Gastroesophageal sphincter (tissue), 4 donors: ENCODE measurements at regions not wholly inside any gene's neighbourhood (a gene's known extent, or its start where the extent isn't known, plus 50 kb on each side); places are given as distances from the start of the nearest gene placed in this dataset.
"Not testable (repeated sequence)": the region's sequence is repeated elsewhere in the genome, so short reads cannot be mapped to it uniquely, and the experiment has no call there.

Source experiments
- ATAC-seq: fragments of 150-250 bp; one replicate; pipeline ENCODE4 v1.9.1; 2016; ENCODE audit warnings: mild to moderate bottlenecking, moderate library complexity
- H3K27ac ChIP-seq, 4 donors: fragments of 200-600 bp; sonication (generic) in 3 of 4; 1 replicate in 3 of 4; 2 replicates in 1 of 4; pipeline ENCODE4 v1.5.1; 2016 to 2019
- H3K27me3 ChIP-seq: fragments of 200-600 bp; sonication (generic); one replicate; pipeline ENCODE4 v1.5.1; 2019
- H3K36me3 ChIP-seq, 2 donors: fragments of 200-600 bp; sonication (generic); one replicate each; pipeline ENCODE4 v1.5.1; 2019; ENCODE audit warnings: control low read depth in 1 of 2
- H3K4me1 ChIP-seq, 3 donors: fragments of 200-600 bp; sonication (generic); 1 replicate in 2 of 3; 2 replicates in 1 of 3; pipeline ENCODE4 v1.5.1; 2016 to 2019; ENCODE audit warnings: control low read depth in 2 of 3
- H3K4me3 ChIP-seq, 2 donors: fragments of 200-600 bp; sonication (generic); one replicate each; pipeline ENCODE4 v1.5.1; 2019; ENCODE audit warnings: mild to moderate bottlenecking in 1 of 2, moderate library complexity in 1 of 2
- H3K9me3 ChIP-seq, 3 donors: fragments of 200-600 bp; sonication (generic); one replicate each; pipeline ENCODE4 v1.5.1; 2017 to 2019; ENCODE audit warnings: control low read depth in 2 of 3
- EP300 ChIP-seq: sonication (generic); formaldehyde crosslinking; IDR thresholded peaks from one replicate; pipeline ENCODE4 v1.6.1; 2017; ENCODE audit warnings: antibody characterized with exemption, mild to moderate bottlenecking
- POLR2A ChIP-seq, 2 donors: fragments of 450-650 bp; IDR thresholded peaks; one replicate each; pipeline ENCODE4 v1.6.1; 2017; ENCODE audit warnings: antibody characterized with exemption in 2 of 2, mild to moderate bottlenecking in 2 of 2, moderate library complexity in 1 of 2
- POLR2AphosphoS5 ChIP-seq: sonication (generic); formaldehyde crosslinking; IDR thresholded peaks from one replicate; pipeline ENCODE4 v1.6.1; 2017; ENCODE audit warnings: antibody characterized with exemption
- WGBS, 2 donors: methylation state at CpG; one replicate each; pipeline ENCODE4 v1.1.5; 2018; ENCODE audit warnings: low coverage in 1 of 2; 5-methylcytosine and 5-hydroxymethylcytosine counted together
- TF ChIP-seq, protein P1 (sequence below), 4 experiments: fragments of 200-600 bp in 2 of 4; fragments of 450-650 bp in 2 of 4; sonication (generic) in 1 of 4; IDR thresholded peaks; one replicate each; pipeline ENCODE4 v1.5.1; 2017 to 2019; ENCODE audit warnings: antibody characterized with exemption in 4 of 4, mild to moderate bottlenecking in 2 of 4, moderate library complexity in 2 of 4

DNA sequence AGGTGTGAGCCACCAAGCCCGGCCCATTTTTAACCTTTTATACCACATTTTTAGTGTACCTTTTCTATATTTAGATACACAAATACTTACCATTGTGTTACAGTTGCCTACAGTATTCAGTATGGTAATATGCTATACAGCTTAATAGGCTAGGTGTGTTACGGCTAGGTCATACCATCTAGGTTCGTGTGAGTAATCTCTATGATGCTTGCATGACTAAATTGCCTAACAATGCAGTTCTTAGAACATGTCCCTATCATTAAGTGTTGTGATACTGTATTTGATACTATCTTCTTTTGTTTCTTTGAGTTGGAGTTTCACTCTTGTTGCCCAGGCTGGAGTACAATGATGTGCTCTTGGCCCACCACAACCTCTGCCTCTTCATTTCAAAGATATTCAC is 387.7 kb upstream of the SASH1 start:
- Histone ChIP-seq H3K4me1 (peaks cover 0 to 10% (median 0%) of the 10 kb centered on the region in 3 donors), H3K36me3 (no peaks in the 10 kb centered on the region), H3K27ac (no peak overlapping the region), H3K9me3 (no peaks in the 10 kb centered on the region), H3K27me3 (no peaks in the 10 kb centered on the region), H3K4me3 (no peak overlapping the region)
- WGBS, 2 donors = 94 to 100% methylated on average over 3 of the region's 3 CpGs
- ATAC-seq = no peak
- TF ChIP-seq, protein P1, sequence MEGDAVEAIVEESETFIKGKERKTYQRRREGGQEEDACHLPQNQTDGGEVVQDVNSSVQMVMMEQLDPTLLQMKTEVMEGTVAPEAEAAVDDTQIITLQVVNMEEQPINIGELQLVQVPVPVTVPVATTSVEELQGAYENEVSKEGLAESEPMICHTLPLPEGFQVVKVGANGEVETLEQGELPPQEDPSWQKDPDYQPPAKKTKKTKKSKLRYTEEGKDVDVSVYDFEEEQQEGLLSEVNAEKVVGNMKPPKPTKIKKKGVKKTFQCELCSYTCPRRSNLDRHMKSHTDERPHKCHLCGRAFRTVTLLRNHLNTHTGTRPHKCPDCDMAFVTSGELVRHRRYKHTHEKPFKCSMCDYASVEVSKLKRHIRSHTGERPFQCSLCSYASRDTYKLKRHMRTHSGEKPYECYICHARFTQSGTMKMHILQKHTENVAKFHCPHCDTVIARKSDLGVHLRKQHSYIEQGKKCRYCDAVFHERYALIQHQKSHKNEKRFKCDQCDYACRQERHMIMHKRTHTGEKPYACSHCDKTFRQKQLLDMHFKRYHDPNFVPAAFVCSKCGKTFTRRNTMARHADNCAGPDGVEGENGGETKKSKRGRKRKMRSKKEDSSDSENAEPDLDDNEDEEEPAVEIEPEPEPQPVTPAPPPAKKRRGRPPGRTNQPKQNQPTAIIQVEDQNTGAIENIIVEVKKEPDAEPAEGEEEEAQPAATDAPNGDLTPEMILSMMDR (IDR thresholded peaks at IDR 0.05) = no peak
- TF ChIP-seq POLR2A (IDR thresholded peaks at IDR 0.05) = no peak
- no peak for TF ChIP-seq EP300
- no peak for TF ChIP-seq POLR2AphosphoS5

DNA sequence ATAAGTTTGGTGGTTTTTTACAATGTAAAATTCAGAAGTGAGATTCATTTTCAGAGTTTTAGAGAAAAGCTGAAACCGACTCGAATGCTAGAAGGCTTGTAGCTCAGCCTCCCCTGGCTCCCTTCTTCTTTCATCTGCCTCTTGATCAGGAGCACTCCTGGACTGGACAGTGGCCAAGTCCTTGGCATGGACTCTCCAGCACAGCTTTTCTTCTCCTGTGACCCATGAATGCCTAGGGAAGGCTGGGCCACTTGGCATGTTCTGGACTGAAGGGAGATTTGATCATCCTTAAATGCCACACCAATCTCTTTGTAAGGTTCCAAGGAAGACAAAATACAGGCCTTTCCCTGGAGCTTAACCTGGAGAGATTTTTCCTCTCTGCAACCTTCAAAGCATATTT is 384.0 kb upstream of the SASH1 start:
- H3K27me3 ChIP-seq = no peaks in the 10 kb centered on the region
- no peak overlapping the region for H3K27ac ChIP-seq
- no peaks in the 10 kb centered on the region for H3K9me3 ChIP-seq
- no peak overlapping the region for H3K4me3 ChIP-seq
- WGBS, 2 donors = 79 to 93% methylated on average over 2 of the region's 2 CpGs
- ATAC-seq = no peak
- H3K4me1 ChIP-seq = no peaks in the 10 kb centered on the region
- no peak for TF ChIP-seq POLR2A (IDR thresholded peaks at IDR 0.05)
- TF ChIP-seq EP300 = no peak
- no peaks in the 10 kb centered on the region for H3K36me3 ChIP-seq

GRCh38 chr6:147961481-147962141 is 381.0 kb upstream of the SASH1 start:
- Histone ChIP-seq H3K4me1 (no peaks in the 10 kb centered on the region), H3K27ac (no peak overlapping the region), H3K9me3 (no peaks in the 10 kb centered on the region), H3K36me3 (no peaks in the 10 kb centered on the region), H3K27me3 (no peaks in the 10 kb centered on the region), H3K4me3 (no peak overlapping the region)
- no peak for TF ChIP-seq POLR2A (IDR thresholded peaks at IDR 0.05)
- TF ChIP-seq EP300 = no peak
- no peak for TF ChIP-seq POLR2AphosphoS5
- TF ChIP-seq, protein P1 (IDR thresholded peaks at IDR 0.05) = no peak
- WGBS, 2 donors = 16 to 32% methylated on average over 2 of the region's 2 CpGs
- no peak for ATAC-seq

- ATAC-seq, H3K27ac ChIP-seq, H3K9me3 ChIP-seq, H3K4me3 ChIP-seq, H3K36me3 ChIP-seq, H3K27me3 ChIP-seq, H3K4me1 ChIP-seq: not testable (repeated sequence)
- 94% methylated on average over 3 of the region's 3 CpGs; no CpG with 5 or more reads in 1 of the 2 donors for WGBS, 2 donors
Measured at GRCh38 chr6:147965448-147965847, 377.2 kb upstream of the SASH1 start.

DNA sequence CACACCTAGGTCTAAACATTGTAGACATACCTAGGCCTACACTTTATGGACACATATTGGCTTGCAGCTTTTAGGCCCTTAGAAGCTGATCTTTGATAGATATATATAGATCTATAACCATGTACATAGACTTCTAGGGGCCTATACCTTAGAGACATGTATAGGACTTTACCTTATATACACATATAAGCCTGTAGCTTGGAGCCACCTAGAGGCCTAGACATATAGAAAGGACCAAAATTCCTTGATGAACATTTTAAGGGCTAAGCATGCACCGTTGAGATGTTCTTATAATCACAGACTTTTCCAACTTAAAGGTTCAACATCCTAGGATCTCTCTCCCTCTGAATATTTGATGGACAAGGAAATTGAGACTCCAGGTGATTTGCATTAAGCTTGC is 371.7 kb upstream of the SASH1 start:
- no peak for TF ChIP-seq EP300
- TF ChIP-seq, protein P1 (IDR thresholded peaks at IDR 0.05) = no peak
- TF ChIP-seq POLR2AphosphoS5 = no peak
- TF ChIP-seq POLR2A (IDR thresholded peaks at IDR 0.05) = no peak
- Histone ChIP-seq H3K27ac (no peak overlapping the region), H3K4me1 (no peaks in the 10 kb centered on the region), H3K27me3 (no peaks in the 10 kb centered on the region), H3K36me3 (no peaks in the 10 kb centered on the region), H3K9me3 (peaks cover 0 to 4% (median 0%) of the 10 kb centered on the region in 3 donors), H3K4me3 (no peak overlapping the region)
- 73 to 83% methylated on average over 1 of the region's 1 CpG for WGBS, 2 donors
- ATAC-seq = no peak

GRCh38 chr6:147972448-147972847 is 370.2 kb upstream of the SASH1 start:
- H3K4me3 ChIP-seq = no peak overlapping the region
- H3K9me3 ChIP-seq = peaks cover 0 to 4% (median 0%) of the 10 kb centered on the region in 3 donors
- TF ChIP-seq POLR2AphosphoS5 (no peak), EP300 (no peak), POLR2A (IDR thresholded peaks at IDR 0.05) (no peak)
- TF ChIP-seq, protein P1 (IDR thresholded peaks at IDR 0.05) = no peak
- H3K27me3 ChIP-seq = no peaks in the 10 kb centered on the region
- H3K27ac ChIP-seq = no peak overlapping the region
- ATAC-seq = no peak
- no peaks in the 10 kb centered on the region for H3K4me1 ChIP-seq
- no peaks in the 10 kb centered on the region for H3K36me3 ChIP-seq
- 67 to 86% methylated on average over 2 to 5 of the region's 5 CpGs for WGBS, 2 donors
